HG02885 (cell line): ENCODE measurements at regions not wholly inside any gene's neighbourhood (a gene's known extent, or its start where the extent isn't known, plus 50 kb on each side); places are given as distances from the start of the nearest gene placed in this dataset.
"Not testable (repeated sequence)": the region's sequence is repeated elsewhere in the genome, so short reads cannot be mapped to it uniquely, and the experiment has no call there.

Experiments
- ATAC-seq: cut with Tn5 transposase; IDR thresholded peaks from one replicate; pipeline ENCODE4 v1.9.1; 2021; ENCODE audit warnings: mild to moderate bottlenecking; ENCODE audit not compliant: unreplicated experiment, poor library complexity

DNA sequence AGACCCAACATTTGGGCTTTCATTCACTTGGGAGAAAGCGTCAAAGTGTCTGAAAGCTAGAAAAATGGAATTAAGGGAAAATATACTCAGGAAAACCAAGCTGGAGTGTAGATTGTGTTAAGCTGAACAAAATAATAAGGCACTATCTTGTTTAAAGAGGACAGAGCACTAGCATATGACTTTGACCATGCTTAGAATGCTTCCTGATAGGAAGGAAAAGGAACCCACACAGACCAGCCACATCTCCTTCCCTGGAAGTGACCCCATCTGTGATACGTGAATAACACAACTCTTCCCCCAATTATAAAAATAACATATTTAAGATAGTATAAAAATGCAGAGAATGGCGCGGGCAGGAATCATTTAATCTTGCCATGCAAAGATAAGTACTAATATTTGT, 94.7 kb upstream of the BCL2L14 start:
- ATAC-seq = no peak

DNA sequence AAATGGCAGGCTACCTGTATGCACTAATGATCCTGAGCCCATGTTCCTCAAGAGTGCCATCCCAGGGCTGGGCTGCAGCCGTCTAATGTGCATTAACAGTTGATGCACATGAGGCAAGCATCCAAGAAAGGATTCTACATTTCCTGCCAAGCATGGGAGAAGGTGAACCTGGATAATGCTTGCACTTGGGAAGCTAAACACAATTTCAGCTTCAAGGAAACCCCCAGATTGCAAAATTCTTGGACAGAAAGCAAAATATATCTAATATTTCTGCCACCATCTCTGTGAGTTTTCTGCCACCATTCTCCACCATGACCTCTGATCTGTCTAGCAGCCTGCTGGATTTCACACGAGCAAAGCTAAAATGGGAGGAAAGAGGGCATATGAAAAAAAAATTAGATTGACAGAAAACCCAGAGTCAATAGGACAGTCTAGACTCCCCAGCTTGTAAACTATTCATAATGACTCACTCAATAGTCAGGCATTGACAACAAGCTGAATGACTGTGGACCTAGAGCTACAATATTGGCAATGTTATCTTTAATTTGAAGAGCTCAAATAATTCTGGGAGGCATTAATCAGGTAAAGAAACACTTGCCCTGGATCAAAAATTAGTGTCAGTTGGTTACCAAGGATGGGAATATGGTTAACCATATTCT, 91.9 kb upstream of the BCL2L14 start:
- ATAC-seq = no peak

DNA sequence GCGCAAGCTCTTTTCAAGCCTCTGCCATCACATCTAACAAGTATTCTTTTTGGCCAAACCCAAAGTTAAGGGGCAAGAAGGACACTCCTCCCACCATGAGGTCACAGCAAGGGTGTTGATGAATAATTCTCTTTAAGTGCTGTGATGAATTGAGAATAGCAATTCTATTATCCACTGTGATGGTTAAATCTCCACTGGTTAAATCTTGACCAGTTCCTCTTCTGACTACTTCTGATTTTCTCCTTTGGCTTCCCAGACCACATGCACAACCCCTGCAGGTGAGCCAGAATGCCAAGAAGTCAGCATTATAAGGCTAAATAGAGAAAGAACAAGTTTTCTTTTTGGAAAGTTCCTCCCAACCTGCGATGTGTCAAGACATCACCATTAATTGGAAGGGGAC, 90.6 kb upstream of the BCL2L14 start:
- ATAC-seq = no peak

DNA sequence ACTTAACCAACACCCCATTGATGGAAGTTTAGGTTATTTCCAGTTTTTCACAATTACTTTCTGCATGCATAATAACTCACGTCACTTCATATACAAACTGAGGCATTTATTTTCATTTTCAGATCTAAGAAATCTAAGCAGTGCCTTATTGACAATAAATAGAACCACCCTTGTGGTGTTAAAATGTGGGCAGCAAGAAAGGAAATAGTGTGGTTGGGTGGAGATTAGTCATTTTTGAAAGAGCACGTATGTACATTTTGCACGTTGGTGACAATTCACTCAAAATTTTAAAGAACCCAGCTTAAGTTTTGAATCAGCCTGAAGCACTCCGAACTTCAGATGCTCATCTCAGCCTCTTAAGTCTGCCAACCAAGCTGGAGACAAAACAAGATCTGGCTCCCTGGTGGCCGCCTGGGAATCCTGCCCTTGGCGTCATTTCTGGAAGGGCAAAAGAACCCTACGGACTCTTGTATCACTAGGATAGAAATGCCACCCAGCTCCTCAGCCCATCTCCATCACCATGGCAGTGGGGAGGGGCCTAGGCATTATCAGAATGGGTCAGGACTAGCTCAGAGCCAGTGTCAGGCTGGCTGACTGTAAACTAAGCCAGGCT, 89.5 kb upstream of the BCL2L14 start:
- peak; percentile 91 for ATAC-seq

DNA sequence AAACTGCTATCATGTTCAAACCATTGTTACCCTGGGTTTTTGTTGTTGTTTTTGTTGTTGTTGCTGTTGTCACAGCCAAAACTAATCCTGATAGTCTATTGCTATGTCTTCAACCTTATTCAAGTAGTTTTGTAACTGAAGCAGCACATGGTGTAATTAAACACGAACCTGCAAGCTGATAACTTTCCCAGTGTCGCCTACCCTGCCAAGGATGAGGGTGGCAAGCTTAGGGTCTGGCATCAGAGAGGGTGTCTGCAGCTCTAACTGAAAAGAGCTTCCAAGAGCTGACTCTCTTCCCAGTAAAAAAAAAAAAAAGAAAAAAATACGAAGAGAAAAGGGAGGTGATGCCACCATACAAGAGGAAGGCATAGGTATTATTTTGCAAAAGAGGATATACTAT, 86.3 kb upstream of the BCL2L14 start:
- no peak for ATAC-seq

DNA sequence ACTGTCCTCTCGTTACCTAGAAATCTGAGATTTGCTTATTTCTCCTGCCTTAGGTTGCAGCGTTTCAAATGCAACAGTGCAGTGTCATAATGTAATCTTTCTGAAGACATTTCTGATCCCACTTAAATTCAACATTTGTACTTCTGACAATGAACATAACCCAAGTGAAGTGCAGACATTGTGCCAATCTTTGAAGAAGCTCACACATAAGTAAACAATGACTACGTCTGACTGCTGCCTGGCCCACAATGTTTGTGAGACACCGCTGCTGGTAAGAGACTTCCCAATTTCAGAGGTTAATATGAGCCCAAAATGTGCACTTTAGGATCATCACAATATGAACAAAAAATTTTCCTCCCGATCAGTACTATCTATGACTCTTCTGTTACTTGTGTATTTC, 84.6 kb upstream of the BCL2L14 start:
- ATAC-seq = no peak

DNA sequence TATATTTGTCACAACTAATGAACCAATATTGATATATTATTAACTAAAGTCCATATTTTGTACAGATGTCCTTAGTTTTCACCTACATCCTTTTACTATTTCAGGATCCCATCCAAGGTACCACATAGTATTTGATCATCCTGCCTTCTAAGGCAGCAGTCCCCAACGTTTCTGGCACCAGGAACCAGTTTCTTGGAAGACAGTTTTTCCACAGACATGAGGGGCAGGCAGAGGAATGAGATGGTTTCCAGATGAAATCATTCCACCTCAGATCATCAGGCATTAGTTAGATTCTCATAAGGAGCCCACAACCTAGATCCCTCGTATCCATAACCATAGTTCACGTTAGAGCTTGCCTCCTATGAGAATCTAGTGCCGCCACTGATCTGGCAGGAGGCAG, 82.8 kb upstream of the BCL2L14 start:
- ATAC-seq = no peak

DNA sequence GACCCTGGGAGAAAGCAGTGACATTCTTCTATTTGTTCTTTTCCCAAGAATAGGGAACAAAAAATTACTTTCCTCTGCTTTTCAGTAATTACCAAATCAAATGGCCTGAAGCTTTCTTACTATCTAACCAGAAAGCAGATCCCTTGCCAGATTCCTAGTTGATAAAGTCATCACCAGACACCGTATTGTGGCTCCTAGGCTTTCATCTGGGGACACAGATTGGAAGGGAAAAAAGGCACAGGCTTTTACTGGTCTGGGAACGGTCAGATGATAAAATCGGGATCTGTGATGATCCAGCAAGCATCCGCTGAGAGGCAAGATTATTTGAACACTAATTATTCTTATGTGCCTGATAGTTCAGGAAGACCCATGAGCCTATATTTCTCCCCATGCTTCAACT, 79.1 kb upstream of the BCL2L14 start:
- no peak for ATAC-seq

DNA sequence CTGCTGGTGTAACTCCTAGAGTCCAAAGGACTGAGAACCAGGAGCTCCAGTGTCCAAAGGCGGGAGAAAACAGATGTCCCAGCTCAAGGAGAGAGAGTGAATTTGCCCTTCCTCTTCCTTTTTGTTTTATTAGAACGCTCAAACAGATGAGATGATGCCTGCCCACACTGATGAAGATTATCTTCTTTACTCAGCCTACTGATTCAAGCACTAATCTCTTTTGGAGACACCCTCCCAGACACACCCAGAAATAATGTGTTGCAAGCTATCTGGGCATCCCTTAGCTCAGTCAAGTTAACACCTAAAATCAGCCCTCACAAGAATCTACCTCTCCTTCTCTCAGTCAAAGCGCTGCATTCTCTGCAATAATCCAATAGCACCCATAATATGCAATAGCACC, 78.2 kb upstream of the BCL2L14 start:
- ATAC-seq = no peak

DNA sequence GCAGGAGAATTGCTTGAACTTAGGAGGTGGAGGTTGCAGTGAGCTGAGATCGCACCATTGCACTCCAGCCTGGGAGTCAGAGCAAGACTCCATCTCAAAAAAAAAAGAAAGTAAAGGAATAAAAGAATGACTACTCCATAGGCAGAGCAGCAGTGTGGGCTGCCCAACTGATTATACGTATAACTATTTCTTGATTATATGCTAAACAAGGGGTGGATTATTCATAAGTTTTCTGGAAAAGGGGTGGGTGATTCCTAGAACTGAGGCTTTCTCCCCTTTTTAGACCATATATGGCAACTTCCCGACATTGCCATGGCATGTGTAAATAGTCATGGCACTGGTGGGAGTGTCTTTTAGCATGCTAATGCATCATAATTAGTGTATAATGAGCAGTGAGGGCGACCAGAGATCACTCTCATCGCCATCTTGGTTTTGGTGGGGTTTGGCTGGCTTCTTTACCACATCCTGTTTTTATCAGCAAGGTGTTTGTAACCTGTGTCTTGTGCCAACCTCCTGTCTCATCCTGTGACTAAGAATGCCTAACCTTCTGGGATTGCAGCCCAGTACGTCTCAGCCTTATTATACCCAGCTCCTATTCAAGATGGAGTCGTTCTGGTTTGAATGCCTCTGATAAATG, 72.3 kb upstream of the BCL2L14 start:
- not testable (repeated sequence) for ATAC-seq

DNA sequence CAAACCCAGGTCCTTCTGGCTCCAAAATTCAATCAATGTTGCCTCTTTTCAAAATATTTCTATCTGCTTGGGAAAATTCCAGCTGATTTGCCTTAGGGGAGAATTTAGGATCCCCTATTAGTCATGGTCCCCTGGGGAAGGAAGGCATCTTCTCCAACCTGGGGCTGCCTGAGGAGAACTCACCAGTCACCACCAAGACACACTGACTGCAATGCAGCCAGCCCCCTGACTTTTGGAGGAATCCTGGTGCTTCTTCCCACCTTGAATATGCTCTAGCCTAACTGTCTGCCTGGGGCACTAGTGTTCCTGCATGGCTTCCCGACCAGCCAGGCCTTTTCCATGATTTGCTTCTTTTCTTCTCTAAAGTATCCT, 71.8 kb upstream of the BCL2L14 start:
- ATAC-seq = no peak

DNA sequence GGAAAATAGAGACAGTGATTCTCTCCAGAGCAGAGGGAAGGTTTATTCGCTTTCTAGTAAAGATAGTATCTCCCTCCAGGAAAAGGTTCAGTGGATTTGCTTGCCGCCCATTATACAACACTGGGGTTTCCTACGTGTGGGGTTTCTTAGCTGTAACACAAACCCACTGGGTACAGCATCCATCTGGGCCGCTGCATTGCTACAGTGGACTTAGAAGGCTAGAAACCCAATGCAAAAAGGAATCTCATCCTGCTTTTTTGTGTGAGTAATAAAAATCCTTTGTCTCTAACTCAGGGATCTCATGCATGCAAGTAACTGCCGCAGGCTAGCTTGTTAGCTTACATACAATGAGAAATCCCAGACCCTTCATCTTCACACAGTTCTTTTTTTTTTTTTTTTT, 67.1 kb upstream of the BCL2L14 start:
- no peak for ATAC-seq

DNA sequence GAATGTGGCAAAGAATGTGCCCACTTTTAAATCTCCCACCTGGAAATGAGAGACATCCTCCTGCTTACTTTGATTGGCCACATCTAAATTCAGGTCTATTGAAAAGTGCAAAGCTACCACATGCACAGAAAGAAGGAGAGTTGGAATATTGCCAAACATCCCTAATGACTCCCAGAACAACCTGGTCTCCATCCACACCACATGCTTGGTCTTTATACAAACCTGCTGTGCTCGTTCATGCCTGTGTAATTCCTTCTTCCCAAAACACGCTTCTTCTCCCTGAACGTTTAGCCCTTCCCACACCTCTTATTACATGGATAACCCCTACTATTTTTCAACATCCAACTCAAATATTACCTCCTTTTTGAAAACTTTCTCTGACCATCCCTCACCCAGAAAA, 66.2 kb upstream of the BCL2L14 start:
- ATAC-seq = no peak

DNA sequence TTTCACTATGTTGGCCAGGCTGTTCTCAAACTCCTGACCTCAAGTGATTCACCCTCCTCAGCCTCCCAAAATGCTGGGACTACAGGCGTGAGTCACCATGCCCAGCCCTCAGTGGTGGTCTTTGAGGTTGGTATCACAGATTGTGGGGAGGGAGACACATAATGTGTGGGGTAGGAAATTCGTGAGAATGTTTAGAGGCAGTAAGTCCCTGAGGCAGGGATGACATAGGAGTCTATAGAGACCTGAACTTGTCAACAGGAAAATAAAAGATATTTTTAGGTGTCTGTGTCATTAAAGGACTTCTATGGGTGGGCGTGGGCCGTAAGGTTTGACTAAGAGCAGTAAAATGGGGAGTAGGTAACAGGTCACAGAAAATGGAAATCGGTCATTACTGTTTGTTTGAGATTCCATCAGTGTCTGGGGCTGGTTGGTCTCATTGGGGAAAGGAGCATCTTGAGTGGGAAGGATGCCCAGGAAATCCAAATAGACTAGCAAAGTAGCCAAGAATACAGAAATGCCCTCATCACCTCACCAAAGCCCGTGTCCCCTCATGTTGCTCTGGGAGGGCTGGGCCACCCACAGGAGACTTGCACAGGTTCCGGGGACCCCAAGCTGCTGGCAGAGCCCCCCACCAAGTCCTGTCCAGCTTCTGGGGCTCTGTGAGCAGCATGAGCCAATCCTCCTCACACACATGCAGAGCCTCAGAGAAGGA, 63.6 kb upstream of the BCL2L14 start:
- peak; percentile 44 for ATAC-seq

DNA sequence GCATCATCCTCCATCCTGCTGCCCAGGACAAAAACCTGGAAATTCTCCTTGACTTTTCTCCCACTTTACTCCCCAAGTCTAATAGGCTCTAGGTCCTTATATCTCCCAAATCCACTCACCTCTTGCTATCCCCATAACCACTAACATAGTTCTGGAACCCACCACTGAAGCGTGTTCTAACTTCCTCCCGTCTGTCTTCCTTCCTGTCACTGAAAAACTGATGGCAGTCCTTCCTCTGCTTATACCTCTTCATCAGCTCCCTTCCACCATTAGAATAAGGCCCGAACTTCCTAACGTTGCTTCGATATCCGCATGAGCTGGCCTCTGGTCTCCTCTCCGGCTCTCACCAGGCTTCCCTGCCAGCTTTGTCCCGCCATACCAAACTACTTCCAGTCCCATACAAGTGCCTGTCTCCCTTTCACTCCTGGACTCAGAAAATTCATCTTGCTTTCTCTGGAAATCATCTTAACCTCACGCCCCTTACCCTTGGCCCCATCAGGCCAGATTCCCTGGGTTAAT, 63.0 kb upstream of the BCL2L14 start:
- ATAC-seq = no peak

DNA sequence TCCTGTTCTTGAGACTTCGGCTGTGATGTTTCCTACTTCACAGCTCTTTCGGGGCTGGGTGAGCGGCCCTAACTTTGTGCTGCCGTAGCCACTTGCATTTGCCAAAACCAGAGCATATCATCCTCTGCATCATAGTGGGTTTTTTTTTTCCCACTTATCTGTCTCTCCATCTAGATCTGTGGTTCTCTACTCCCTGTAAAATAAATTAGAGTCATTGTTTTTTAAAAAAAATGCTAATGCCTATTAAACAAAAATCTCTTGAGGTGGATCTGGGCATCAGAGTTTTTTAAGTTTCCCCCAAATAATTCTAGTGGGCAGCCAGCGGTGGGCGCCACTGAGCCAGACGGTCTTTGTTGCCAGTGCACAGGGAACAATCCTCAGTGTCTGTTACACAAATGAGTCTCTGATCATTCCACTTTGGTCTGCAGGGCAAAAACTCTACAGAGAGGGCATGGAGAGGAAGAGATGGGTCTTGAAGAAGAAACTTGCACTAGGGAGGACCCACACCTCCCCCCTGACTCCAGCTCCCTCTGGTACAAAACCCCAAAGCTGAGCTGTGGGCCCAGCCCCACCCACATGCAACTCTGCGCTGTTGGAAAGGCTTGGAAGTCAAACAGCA, 62.4 kb upstream of the BCL2L14 start:
- ATAC-seq = no peak

DNA sequence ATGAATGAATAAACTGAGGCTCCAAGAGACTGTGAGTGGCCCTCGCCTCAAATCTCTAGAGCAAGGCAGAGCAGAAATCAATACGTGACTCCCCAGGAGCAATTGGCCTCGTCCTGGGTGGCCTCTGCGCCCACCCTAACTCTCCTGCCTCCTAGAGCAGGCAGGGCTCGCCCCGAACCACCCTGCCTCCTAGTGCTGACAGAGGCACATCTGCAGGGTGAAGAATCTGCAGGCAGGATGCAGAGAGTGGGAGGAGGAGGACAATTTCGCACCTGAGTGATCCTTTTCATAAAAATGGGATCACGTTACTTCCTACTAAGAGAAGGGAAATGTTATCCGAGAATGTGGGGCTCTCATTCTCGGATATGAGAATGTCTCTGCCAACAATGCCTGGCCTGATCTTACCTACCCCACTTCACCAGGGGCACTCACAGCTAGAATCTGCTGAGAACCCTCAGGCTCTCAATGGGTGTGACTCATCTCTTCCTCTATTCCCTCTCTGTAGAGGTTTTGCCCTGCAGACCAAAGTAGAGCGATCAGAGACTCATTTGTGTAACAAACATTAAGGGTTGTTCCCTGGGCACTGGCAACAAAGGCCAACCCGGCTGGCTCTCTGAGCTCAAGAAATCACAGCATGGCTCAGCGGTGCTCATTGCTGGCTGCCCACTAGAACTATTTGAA, 61.7 kb upstream of the BCL2L14 start:
- ATAC-seq = peak; percentile 39

DNA sequence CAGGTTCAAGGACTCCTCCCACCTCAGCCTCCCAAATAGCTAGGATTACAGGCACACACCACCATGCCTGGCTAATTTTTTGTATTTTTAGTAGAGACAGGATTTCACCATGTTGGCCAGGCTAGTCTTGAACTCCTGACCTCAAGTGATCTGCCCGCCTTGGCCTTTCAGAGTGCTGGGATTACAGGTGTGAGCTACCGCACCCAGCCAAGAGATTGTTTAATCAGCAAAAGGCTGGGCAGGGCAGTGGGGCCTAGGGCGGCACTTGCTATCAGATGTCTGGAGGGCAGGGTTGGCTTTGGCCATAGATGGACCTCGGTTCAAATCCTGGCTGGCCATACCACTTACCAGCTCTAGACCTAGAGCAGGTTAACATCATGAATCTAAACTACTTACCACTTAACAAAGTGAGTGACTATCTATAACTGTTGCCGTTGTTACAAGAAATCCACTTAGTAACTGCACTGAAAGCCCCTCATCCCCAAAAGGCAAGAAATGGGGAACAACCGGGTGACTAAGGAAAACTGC, 60.9 kb upstream of the BCL2L14 start:
- not testable (repeated sequence) for ATAC-seq

DNA sequence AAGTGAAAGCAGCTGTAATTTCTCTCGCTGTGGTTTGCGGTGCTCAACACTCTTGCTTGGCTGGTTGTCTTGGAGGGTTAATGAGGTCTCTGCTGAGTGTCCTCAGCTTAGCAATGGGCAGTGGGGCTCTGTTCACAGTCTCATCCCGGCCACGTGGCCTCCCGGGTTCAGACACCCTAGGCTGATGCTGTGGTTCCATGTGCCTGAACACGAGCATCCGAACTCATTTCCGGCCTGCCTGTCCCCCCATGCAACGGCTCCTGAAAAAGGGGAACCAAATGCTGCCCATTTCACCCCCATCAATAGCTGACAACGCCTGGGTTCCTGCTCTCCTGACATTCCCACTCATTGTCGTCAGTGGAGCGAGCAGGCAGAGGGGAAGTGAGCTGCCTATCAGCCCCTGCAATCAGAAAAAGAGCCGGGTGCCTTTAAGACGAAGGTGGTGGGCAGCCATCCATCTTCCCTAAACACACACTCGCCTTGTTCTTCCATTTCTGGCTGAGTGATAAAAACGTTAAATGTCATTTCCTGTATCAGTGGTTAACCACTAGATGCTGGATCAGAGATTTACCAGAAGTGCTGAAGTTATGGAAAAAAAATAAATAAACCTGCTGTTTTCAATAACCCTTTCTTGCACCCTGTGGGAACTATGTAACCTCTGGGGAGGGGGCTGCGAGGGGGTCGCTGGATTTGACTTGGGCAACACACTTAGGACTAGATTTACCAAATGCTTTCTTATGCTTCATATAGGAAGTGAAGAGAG, 60.3 kb upstream of the BCL2L14 start:
- peak; percentile 43 for ATAC-seq
